ENCODE measurements at regions not wholly inside any gene's neighbourhood (a gene's known extent, or its start where the extent isn't known, plus 50 kb on each side); places are given as distances from the start of the nearest gene placed in this dataset.

DNA sequence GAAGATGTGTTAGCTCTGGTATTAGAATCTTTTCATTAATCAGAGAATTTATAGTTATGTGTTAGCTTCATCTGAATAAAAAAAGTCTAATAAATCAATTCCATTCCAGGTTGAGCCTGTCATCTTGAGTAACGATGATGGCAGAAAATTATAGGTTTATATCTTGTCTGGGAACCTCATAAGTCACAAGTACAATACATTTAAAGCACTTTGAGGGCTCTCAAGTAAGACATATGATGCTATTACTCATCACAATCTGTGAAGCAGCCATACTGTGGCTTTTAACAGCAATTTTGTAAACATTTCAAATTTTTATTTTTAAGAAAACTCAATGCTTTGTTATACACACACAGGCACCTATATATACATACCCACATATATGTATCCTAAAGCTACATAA lies 484.1 kb upstream of the VRK2 start:
- TF ChIP-seq, protein P1, sequence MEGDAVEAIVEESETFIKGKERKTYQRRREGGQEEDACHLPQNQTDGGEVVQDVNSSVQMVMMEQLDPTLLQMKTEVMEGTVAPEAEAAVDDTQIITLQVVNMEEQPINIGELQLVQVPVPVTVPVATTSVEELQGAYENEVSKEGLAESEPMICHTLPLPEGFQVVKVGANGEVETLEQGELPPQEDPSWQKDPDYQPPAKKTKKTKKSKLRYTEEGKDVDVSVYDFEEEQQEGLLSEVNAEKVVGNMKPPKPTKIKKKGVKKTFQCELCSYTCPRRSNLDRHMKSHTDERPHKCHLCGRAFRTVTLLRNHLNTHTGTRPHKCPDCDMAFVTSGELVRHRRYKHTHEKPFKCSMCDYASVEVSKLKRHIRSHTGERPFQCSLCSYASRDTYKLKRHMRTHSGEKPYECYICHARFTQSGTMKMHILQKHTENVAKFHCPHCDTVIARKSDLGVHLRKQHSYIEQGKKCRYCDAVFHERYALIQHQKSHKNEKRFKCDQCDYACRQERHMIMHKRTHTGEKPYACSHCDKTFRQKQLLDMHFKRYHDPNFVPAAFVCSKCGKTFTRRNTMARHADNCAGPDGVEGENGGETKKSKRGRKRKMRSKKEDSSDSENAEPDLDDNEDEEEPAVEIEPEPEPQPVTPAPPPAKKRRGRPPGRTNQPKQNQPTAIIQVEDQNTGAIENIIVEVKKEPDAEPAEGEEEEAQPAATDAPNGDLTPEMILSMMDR (IDR thresholded peaks at IDR 0.05), result no peak
- TF ChIP-seq POLR2A (IDR thresholded peaks at IDR 0.05), result no peak
